ENCODE measurements at regions not wholly inside any gene's neighbourhood (a gene's known extent, or its start where the extent isn't known, plus 50 kb on each side); places are given as distances from the start of the nearest gene placed in this dataset.

- Histone ChIP-seq H2AK5ac (ENCODE audit: insufficient read length, low read length) (no peak overlapping the region), H2BK12ac (ENCODE audit: insufficient read length, low read depth, low read length) (no peak overlapping the region), H3K14ac (ENCODE audit: insufficient read depth, low read length) (no peak overlapping the region), H4K20me1 (ENCODE audit: control insufficient read depth, insufficient read depth, insufficient read length) (no peaks in the 10 kb centered on the region), H2AFZ (ENCODE audit: low read length) (no peak overlapping the region), H3K23me2 (ENCODE audit: insufficient read length, low read depth, low read length, poor library complexity, severe bottlenecking) (no peaks in the 10 kb centered on the region), H3T11ph (ENCODE audit: low read length) (no peak overlapping the region), H3K79me2 (ENCODE audit: insufficient read depth, low read length) (no peaks in the 10 kb centered on the region), H2BK5ac (ENCODE audit: insufficient read length, low read length) (no peak overlapping the region), H4K5ac (ENCODE audit: insufficient read length, low read depth, low read length) (no peak overlapping the region), H3K79me1 (ENCODE audit: insufficient read depth, low read depth, low read length, poor library complexity, severe bottlenecking) (no peaks in the 10 kb centered on the region), H3K4ac (ENCODE audit: low read depth, low read length) (no peak overlapping the region), H3K4me2 (ENCODE audit: insufficient read depth, insufficient read length, low read length) (no peak overlapping the region), H3K18ac (ENCODE audit: insufficient read length, low read depth, low read length) (no peak overlapping the region), H4K91ac (ENCODE audit: insufficient read length, low read depth, low read length) (no peak overlapping the region), H3K27me3 (ENCODE audit: insufficient read depth, low read length) (no peaks in the 10 kb centered on the region), H2BK120ac (ENCODE audit: low read depth, low read length, poor library complexity, severe bottlenecking) (no peak overlapping the region), H4K8ac (replicated peaks; ENCODE audit: insufficient read length, low read depth, low read length) (no peak overlapping the region), H3K23ac (ENCODE audit: insufficient read length, low read depth, low read length) (no peak overlapping the region), H3K56ac (ENCODE audit: insufficient read length, low read depth, low read length) (no peak overlapping the region), H2BK15ac (ENCODE audit: low read depth, low read length) (no peak overlapping the region), H3K4me1 (ENCODE audit: insufficient read depth, low read length) (no peaks in the 10 kb centered on the region), H2BK20ac (ENCODE audit: low read depth, low read length, poor library complexity, severe bottlenecking) (no peak overlapping the region), H3K9me3 (ENCODE audit: control insufficient read depth, low read depth, low read length) (no peaks in the 10 kb centered on the region), H3K27ac (ENCODE audit: insufficient read length, low read depth, low read length) (no peak overlapping the region), H3K9ac (ENCODE audit: extremely low read depth, insufficient read length, low read length) (no peak overlapping the region)
- WGBS (ENCODE audit: extremely low coverage, insufficient read length, low lambda C conversion rate), result no CpG with 5 or more reads among the region's 9 CpGs
- H3K4me3 Mint-ChIP-seq, result no peak overlapping the region
- no peaks in the 10 kb centered on the region for H3K36me3 Mint-ChIP-seq (ENCODE audit: insufficient read depth in 1 of 3, low read depth in 3 of 3)
- no peaks in the 10 kb centered on the region for H3K9me3 Mint-ChIP-seq
- TF ChIP-seq, protein P1, sequence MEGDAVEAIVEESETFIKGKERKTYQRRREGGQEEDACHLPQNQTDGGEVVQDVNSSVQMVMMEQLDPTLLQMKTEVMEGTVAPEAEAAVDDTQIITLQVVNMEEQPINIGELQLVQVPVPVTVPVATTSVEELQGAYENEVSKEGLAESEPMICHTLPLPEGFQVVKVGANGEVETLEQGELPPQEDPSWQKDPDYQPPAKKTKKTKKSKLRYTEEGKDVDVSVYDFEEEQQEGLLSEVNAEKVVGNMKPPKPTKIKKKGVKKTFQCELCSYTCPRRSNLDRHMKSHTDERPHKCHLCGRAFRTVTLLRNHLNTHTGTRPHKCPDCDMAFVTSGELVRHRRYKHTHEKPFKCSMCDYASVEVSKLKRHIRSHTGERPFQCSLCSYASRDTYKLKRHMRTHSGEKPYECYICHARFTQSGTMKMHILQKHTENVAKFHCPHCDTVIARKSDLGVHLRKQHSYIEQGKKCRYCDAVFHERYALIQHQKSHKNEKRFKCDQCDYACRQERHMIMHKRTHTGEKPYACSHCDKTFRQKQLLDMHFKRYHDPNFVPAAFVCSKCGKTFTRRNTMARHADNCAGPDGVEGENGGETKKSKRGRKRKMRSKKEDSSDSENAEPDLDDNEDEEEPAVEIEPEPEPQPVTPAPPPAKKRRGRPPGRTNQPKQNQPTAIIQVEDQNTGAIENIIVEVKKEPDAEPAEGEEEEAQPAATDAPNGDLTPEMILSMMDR (conservative IDR thresholded peaks at IDR 0.05), result no peak
- H3K27me3 Mint-ChIP-seq (ENCODE audit: low read depth), result no peaks in the 10 kb centered on the region
- H3K27ac Mint-ChIP-seq, result no peak overlapping the region
- no peak for DNase-seq
- no peaks in the 10 kb centered on the region for H3K4me1 Mint-ChIP-seq
These were observed 176.7 kb upstream of the FAT1 start for GRCh38 chr4:186900232-186900900.
